CD4-positive, alpha-beta memory T cell (primary cell): ENCODE measurements at regions not wholly inside any gene's neighbourhood (a gene's known extent, or its start where the extent isn't known, plus 50 kb on each side); places are given as distances from the start of the nearest gene placed in this dataset.
A peak's percentile ranks its signal among the peaks of the same experiment; 100 is the strongest.
"Not testable (repeated sequence)": the region's sequence is repeated elsewhere in the genome, so short reads cannot be mapped to it uniquely, and the experiment has no call there.

Experiments
- CTCF ChIA-PET: fragments of 350-600 bp; sonication (Branson Sonifier 250); formaldehyde crosslinking; loops from one replicate; lab custom pipeline; 2021; ENCODE audit warnings: inconsistent platforms; ENCODE audit not compliant: partially characterized antibody; lab: Charles Lee
- POLR2A ChIA-PET: fragments of 350-600 bp; sonication (Branson Sonifier 250); formaldehyde crosslinking; loops from one replicate; lab custom pipeline; 2021; ENCODE audit not compliant: partially characterized antibody; lab: Charles Lee
- DNase-seq, 5 donors: peaks; one replicate each; pipeline versions ENCODE4 v3.0.0 to v3.0.0-alpha.2; 2020 to 2022; ENCODE audit warnings: mixed read lengths in 1 of 5
- H3K27ac ChIP-seq: one replicate; pipeline ENCODE4 v1.7.0; 2013; ENCODE audit warnings: low read depth, low read length
- H3K27me3 ChIP-seq: 2 replicates; pipeline ENCODE4 v1.7.0; 2013; ENCODE audit warnings: mild to moderate bottlenecking, low read length, moderate library complexity; ENCODE audit not compliant: insufficient read depth
- H3K36me3 ChIP-seq: 2 replicates; pipeline ENCODE4 v1.7.0; 2013; ENCODE audit warnings: mild to moderate bottlenecking, low read length, moderate library complexity; ENCODE audit not compliant: insufficient read depth
- H3K4me1 ChIP-seq: 2 replicates; pipeline ENCODE4 v1.7.0; 2013; ENCODE audit warnings: mild to moderate bottlenecking, low read length, moderate library complexity; ENCODE audit not compliant: insufficient read depth
- H3K4me3 ChIP-seq, 2 donors: one replicate each; pipeline ENCODE4 v1.7.0; 2013; ENCODE audit warnings: low read length in 2 of 2, mild to moderate bottlenecking in 1 of 2
- H3K9me3 ChIP-seq, 2 donors: one replicate each; pipeline ENCODE4 v1.7.0; 2013; ENCODE audit warnings: low read length in 2 of 2, control low read depth in 1 of 2; ENCODE audit not compliant: control insufficient read depth in 1 of 2
- H3K27ac Mint-ChIP-seq, 7 donors: one replicate each; pipeline ENCODE4 v1.8.0; 2020 to 2021; ENCODE audit warnings: mixed read lengths in 7 of 7, mild to moderate bottlenecking in 6 of 7, inconsistent platforms in 3 of 7, moderate library complexity in 3 of 7
- H3K27me3 Mint-ChIP-seq, 2 donors: one replicate each; pipeline ENCODE4 v1.8.0; 2020 to 2021; ENCODE audit warnings: mixed read lengths in 2 of 2
- H3K36me3 Mint-ChIP-seq, 2 donors: one replicate each; pipeline ENCODE4 v1.8.0; 2020 to 2021; ENCODE audit warnings: mixed read lengths in 2 of 2, inconsistent platforms in 1 of 2, mild to moderate bottlenecking in 1 of 2
- H3K4me1 Mint-ChIP-seq, 4 donors: one replicate each; pipeline ENCODE4 v1.8.0; 2020 to 2021; ENCODE audit warnings: mixed read lengths in 4 of 4, mild to moderate bottlenecking in 1 of 4
- H3K4me3 Mint-ChIP-seq, 8 donors: one replicate each; pipeline ENCODE4 v1.8.0; 2020 to 2021; ENCODE audit warnings: mixed read lengths in 8 of 8, mild to moderate bottlenecking in 7 of 8, moderate library complexity in 6 of 8, inconsistent platforms in 3 of 8
- H3K9me3 Mint-ChIP-seq, 8 donors: one replicate each; pipeline ENCODE4 v1.8.0; 2020 to 2021; ENCODE audit warnings: mixed read lengths in 8 of 8, mild to moderate bottlenecking in 5 of 8, inconsistent platforms in 3 of 8, moderate library complexity in 1 of 8
- intact Hi-C: fragments of 100-400 bp; cut with micrococcal nuclease; formaldehyde crosslinking; loops from one replicate; pipeline ENCODE4 v1.15.1; 2023

- H3K4me1 Mint-ChIP-seq: peaks cover 28 to 53% (median 43%) of the 10 kb centered on the region in 4 donors
- Histone ChIP-seq H3K4me1 (peaks cover 37% of the 10 kb centered on the region), H3K4me3 (no peak overlapping the region), H3K27me3 (no peaks in the 10 kb centered on the region), H3K36me3 (no peaks in the 10 kb centered on the region), H3K27ac (no peak overlapping the region), H3K9me3 (no peaks in the 10 kb centered on the region)
- intact Hi-C loops: no loop called here
- peaks cover 0 to 1% of the 10 kb centered on the region in 2 donors for H3K27me3 Mint-ChIP-seq
- H3K4me3 Mint-ChIP-seq: peak overlapping the region in 7 of 8 donors; percentile 9 to 59 (median 15)
- ChIA-PET POLR2A (no interaction called here), CTCF (interaction anchor here (1.1 to 2.3 kb wide), 4 partner anchors 9 to 28 kb away, joined by 3 to 9 read pairs (median 4); no protein-coding TSS in a partner anchor)
- DNase-seq: peak in 4 of 5 donors; percentile 8 to 30 (median 24)
- peaks cover 4 to 17% of the 10 kb centered on the region in 2 donors for H3K36me3 Mint-ChIP-seq
- peak overlapping the region in 1 of 7 donors; percentile 28 for H3K27ac Mint-ChIP-seq
- H3K9me3 Mint-ChIP-seq: peaks cover 0 to 2% (median 0%) of the 10 kb centered on the region in 8 donors
Measured at GRCh38 chr9:749716-750115, 91.8 kb upstream of the DMRT1 start.

GRCh38 chr9:750249-750967, 91.1 kb upstream of the DMRT1 start:
- POLR2A ChIA-PET: no interaction called here
- Histone ChIP-seq H3K27ac (no peak overlapping the region), H3K4me1 (peaks cover 37% of the 10 kb centered on the region), H3K27me3 (no peaks in the 10 kb centered on the region), H3K4me3 (no peak overlapping the region), H3K9me3 (no peaks in the 10 kb centered on the region), H3K36me3 (no peaks in the 10 kb centered on the region)
- peak overlapping the region in 1 of 7 donors; percentile 16 for H3K27ac Mint-ChIP-seq
- CTCF ChIA-PET: interaction anchor here (1.1 to 2.3 kb wide), 5 partner anchors 9 to 29 kb away, joined by 3 to 9 read pairs (median 4); no protein-coding TSS in a partner anchor
- no peak for DNase-seq
- peaks cover 4 to 11% of the 10 kb centered on the region in 2 donors for H3K36me3 Mint-ChIP-seq
- peak overlapping the region in 2 of 8 donors; percentile 40 to 59 for H3K4me3 Mint-ChIP-seq
- intact Hi-C loops: no loop called here
- peaks cover 0 to 1% of the 10 kb centered on the region in 2 donors for H3K27me3 Mint-ChIP-seq
- H3K4me1 Mint-ChIP-seq: peaks cover 28 to 53% (median 43%) of the 10 kb centered on the region in 4 donors
- H3K9me3 Mint-ChIP-seq: peaks cover 0 to 2% (median 0%) of the 10 kb centered on the region in 8 donors

GRCh38 chr9:751137-752051, 90.1 kb upstream of the DMRT1 start:
- H3K27ac ChIP-seq: no peak overlapping the region
- no peaks in the 10 kb centered on the region for H3K9me3 Mint-ChIP-seq
- peaks cover 37% of the 10 kb centered on the region for H3K4me1 ChIP-seq
- ChIA-PET CTCF (interaction anchor here (1.2 to 2.3 kb wide), 4 partner anchors 8 to 13 kb away, joined by 3 to 9 read pairs (median 5); no protein-coding TSS in a partner anchor), POLR2A (no interaction called here)
- H3K4me3 ChIP-seq: no peak overlapping the region
- H3K27ac Mint-ChIP-seq: peak overlapping the region in 1 of 7 donors; percentile 4
- H3K27me3 ChIP-seq: no peaks in the 10 kb centered on the region
- peaks cover 1 to 3% of the 10 kb centered on the region in 2 donors for H3K36me3 Mint-ChIP-seq
- H3K36me3 ChIP-seq: no peaks in the 10 kb centered on the region
- no peaks in the 10 kb centered on the region for H3K9me3 ChIP-seq
- peaks cover 0 to 2% of the 10 kb centered on the region in 2 donors for H3K27me3 Mint-ChIP-seq
- DNase-seq: no peak
- intact Hi-C loops: no loop called here
- peaks cover 28 to 53% (median 43%) of the 10 kb centered on the region in 4 donors for H3K4me1 Mint-ChIP-seq
- no peak overlapping the region for H3K4me3 Mint-ChIP-seq

GRCh38 chr9:752201-752600, 89.3 kb upstream of the DMRT1 start:
- H3K36me3 Mint-ChIP-seq: peaks cover 1 to 3% of the 10 kb centered on the region in 2 donors
- CTCF ChIA-PET: interaction anchor here (1.5 kb wide), 1 partner anchor 14 kb away, joined by 4 read pairs; no protein-coding TSS in a partner anchor
- H3K9me3 Mint-ChIP-seq: no peaks in the 10 kb centered on the region
- no peak for DNase-seq
- Histone ChIP-seq H3K4me3 (no peak overlapping the region), H3K36me3 (no peaks in the 10 kb centered on the region), H3K27ac (no peak overlapping the region), H3K9me3 (no peaks in the 10 kb centered on the region), H3K27me3 (no peaks in the 10 kb centered on the region), H3K4me1 (peaks cover 36% of the 10 kb centered on the region)
- H3K4me3 Mint-ChIP-seq: no peak overlapping the region
- peaks cover 26 to 49% (median 40%) of the 10 kb centered on the region in 4 donors for H3K4me1 Mint-ChIP-seq
- POLR2A ChIA-PET: no interaction called here
- H3K27me3 Mint-ChIP-seq: peaks cover 0 to 2% of the 10 kb centered on the region in 2 donors
- no peak overlapping the region for H3K27ac Mint-ChIP-seq
- intact Hi-C loops: no loop called here

- H3K27me3 Mint-ChIP-seq: peaks cover 0 to 4% of the 10 kb centered on the region in 2 donors
- H3K27ac ChIP-seq: no peak overlapping the region
- no peaks in the 10 kb centered on the region for H3K27me3 ChIP-seq
- CTCF ChIA-PET: no interaction called here
- H3K27ac Mint-ChIP-seq: no peak overlapping the region
- H3K4me1 Mint-ChIP-seq: peaks cover 26 to 44% (median 35%) of the 10 kb centered on the region in 4 donors
- no peaks in the 10 kb centered on the region for H3K9me3 Mint-ChIP-seq
- no peaks in the 10 kb centered on the region for H3K36me3 ChIP-seq
- no peak overlapping the region for H3K4me3 Mint-ChIP-seq
- H3K36me3 Mint-ChIP-seq: no peaks in the 10 kb centered on the region
- intact Hi-C loops: no loop called here
- no peak overlapping the region for H3K4me3 ChIP-seq
- no peaks in the 10 kb centered on the region for H3K9me3 ChIP-seq
- no peak for DNase-seq
- peaks cover 31% of the 10 kb centered on the region for H3K4me1 ChIP-seq
- POLR2A ChIA-PET: no interaction called here
Measured at GRCh38 chr9:752681-753200, 88.8 kb upstream of the DMRT1 start.

- not testable (repeated sequence) for H3K27ac ChIP-seq
Measured at GRCh38 chr9:753734-754133, 87.8 kb upstream of the DMRT1 start.

More at GRCh38 chr9:753734-754133, 87.8 kb upstream of the DMRT1 start:
- intact Hi-C loops, POLR2A ChIA-PET, H3K4me3 Mint-ChIP-seq, CTCF ChIA-PET, H3K27me3 Mint-ChIP-seq, H3K36me3 ChIP-seq, H3K27me3 ChIP-seq, H3K27ac Mint-ChIP-seq, H3K9me3 Mint-ChIP-seq, H3K4me3 ChIP-seq, DNase-seq, H3K9me3 ChIP-seq, H3K36me3 Mint-ChIP-seq: not testable (repeated sequence)
- peaks cover 21 to 36% (median 29%) of the 10 kb centered on the region in 4 donors for H3K4me1 Mint-ChIP-seq
- peaks cover 21% of the 10 kb centered on the region for H3K4me1 ChIP-seq
